ENCODE measurements at regions not wholly inside any gene's neighbourhood (a gene's known extent, or its start where the extent isn't known, plus 50 kb on each side); places are given as distances from the start of the nearest gene placed in this dataset.
A peak's percentile ranks its signal among the peaks of the same experiment; 100 is the strongest.

GRCh38 chr7:115499956-115500355 lies 530.6 kb downstream of the TFEC start:
- no peak for DNase-seq (ENCODE audit: low read depth in 2 of 2)
- no peak overlapping the region for H3K4me3 ChIP-seq (replicated peaks in 1 of 2; ENCODE audit: low read depth in 2 of 2, low read length in 2 of 2)
- no peak for TF ChIP-seq CTCF (IDR thresholded peaks at IDR 0.05; ENCODE audit: low read depth, low read length)

GRCh38 chr7:115496006-115496405 lies 534.6 kb downstream of the TFEC start:
- no peak for DNase-seq (ENCODE audit: low read depth in 2 of 2)
- no peak overlapping the region for H3K4me3 ChIP-seq (replicated peaks in 1 of 2; ENCODE audit: low read depth in 2 of 2, low read length in 2 of 2)
- TF ChIP-seq CTCF (IDR thresholded peaks at IDR 0.05; ENCODE audit: low read depth, low read length): no peak

- DNase-seq (ENCODE audit: low read depth in 2 of 2): no peak
- TF ChIP-seq CTCF (IDR thresholded peaks at IDR 0.05; ENCODE audit: low read depth, low read length): no peak
These were observed 535.9 kb downstream of the TFEC start for GRCh38 chr7:115494529-115495147.

GRCh38 chr7:115493381-115493780 lies 537.2 kb downstream of the TFEC start:
- no peak overlapping the region for H3K4me3 ChIP-seq (replicated peaks in 1 of 2; ENCODE audit: low read depth in 2 of 2, low read length in 2 of 2)
- peak in 1 of 2 donors; percentile 17 for DNase-seq (ENCODE audit: low read depth in 2 of 2)
- no peak for TF ChIP-seq CTCF (IDR thresholded peaks at IDR 0.05; ENCODE audit: low read depth, low read length)

More at GRCh38 chr7:115494529-115495147, 535.9 kb downstream of the TFEC start:
- H3K4me3 ChIP-seq (replicated peaks in 1 of 2; ENCODE audit: low read depth in 2 of 2, low read length in 2 of 2): no peak overlapping the region

GRCh38 chr7:115491744-115492380 lies 538.7 kb downstream of the TFEC start:
- TF ChIP-seq CTCF (IDR thresholded peaks at IDR 0.05; ENCODE audit: low read depth, low read length): no peak
- no peak overlapping the region for H3K4me3 ChIP-seq (replicated peaks in 1 of 2; ENCODE audit: low read depth in 2 of 2, low read length in 2 of 2)
- DNase-seq (ENCODE audit: low read depth in 2 of 2): no peak

- no peak for TF ChIP-seq CTCF (IDR thresholded peaks at IDR 0.05; ENCODE audit: low read depth, low read length)
- no peak for DNase-seq (ENCODE audit: low read depth in 2 of 2)
- no peak overlapping the region for H3K4me3 ChIP-seq (replicated peaks in 1 of 2; ENCODE audit: low read depth in 2 of 2, low read length in 2 of 2)
These were observed 551.1 kb downstream of the TFEC start for GRCh38 chr7:115479448-115479847.
